IPS-15b (cell line): ENCODE measurements at regions not wholly inside any gene's neighbourhood (a gene's known extent, or its start where the extent isn't known, plus 50 kb on each side); places are given as distances from the start of the nearest gene placed in this dataset.

Source experiments
- H3K27me3 ChIP-seq: one replicate; pipeline ENCODE4 v1.6.1; 2013; ENCODE audit warnings: low read length; ENCODE audit not compliant: control insufficient read depth, insufficient read depth
- H3K36me3 ChIP-seq: one replicate; pipeline ENCODE4 v1.6.1; 2013; ENCODE audit warnings: low read length; ENCODE audit not compliant: control insufficient read depth, insufficient read depth
- H3K4me1 ChIP-seq: one replicate; pipeline ENCODE4 v1.6.1; 2013; ENCODE audit warnings: mild to moderate bottlenecking, low read length; ENCODE audit not compliant: control insufficient read depth, insufficient read depth
- H3K4me3 ChIP-seq: one replicate; pipeline ENCODE4 v1.5.1; 2013; ENCODE audit warnings: low read depth, low read length
- H3K9ac ChIP-seq: one replicate; pipeline ENCODE4 v1.6.1; 2013; ENCODE audit warnings: low read depth, mild to moderate bottlenecking, low read length
- H3K9me3 ChIP-seq: one replicate; pipeline ENCODE4 v1.6.1; 2013; ENCODE audit warnings: mild to moderate bottlenecking, low read length; ENCODE audit not compliant: control insufficient read depth, insufficient read depth

DNA sequence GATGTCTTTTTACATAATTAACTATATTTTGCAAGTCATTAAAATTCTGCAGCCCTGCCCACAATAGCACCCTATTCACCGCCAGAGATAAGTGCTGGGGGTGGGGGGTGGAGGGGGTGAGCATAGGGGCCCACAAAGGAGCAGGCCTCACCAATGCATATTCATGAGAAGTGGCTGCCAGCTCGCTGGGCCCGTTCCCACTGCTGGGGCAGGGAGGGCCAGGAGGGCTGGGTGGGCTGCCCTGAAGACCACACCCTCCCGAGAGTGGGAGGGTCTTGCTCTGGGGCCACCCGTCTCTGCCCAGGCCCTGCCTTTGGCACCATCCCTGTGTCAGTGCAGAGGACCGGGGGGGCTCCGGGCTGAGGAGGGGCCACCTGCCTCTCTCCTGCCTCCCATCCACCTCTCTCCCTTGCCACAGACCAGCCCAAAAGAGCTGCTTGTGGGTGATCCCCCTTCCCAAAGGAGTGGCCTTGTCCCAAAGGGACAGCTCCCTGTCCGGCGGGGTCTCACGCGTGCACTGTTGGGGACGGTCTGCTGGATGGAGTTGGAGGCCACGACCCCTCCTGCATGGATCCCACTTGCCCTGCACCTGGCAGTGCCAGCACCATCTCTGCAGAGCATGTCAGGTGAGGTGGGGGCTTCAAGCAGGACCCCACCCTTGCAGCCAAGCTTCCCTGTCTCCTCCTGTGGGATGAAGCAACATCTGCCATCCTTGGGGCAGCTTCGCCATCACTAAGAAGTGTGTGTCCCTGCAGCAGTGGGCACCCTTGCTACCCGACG is 138.8 kb upstream of the GPC1 start:
- no peak overlapping the region for H3K4me3 ChIP-seq
- no peaks in the 10 kb centered on the region for H3K9me3 ChIP-seq

DNA sequence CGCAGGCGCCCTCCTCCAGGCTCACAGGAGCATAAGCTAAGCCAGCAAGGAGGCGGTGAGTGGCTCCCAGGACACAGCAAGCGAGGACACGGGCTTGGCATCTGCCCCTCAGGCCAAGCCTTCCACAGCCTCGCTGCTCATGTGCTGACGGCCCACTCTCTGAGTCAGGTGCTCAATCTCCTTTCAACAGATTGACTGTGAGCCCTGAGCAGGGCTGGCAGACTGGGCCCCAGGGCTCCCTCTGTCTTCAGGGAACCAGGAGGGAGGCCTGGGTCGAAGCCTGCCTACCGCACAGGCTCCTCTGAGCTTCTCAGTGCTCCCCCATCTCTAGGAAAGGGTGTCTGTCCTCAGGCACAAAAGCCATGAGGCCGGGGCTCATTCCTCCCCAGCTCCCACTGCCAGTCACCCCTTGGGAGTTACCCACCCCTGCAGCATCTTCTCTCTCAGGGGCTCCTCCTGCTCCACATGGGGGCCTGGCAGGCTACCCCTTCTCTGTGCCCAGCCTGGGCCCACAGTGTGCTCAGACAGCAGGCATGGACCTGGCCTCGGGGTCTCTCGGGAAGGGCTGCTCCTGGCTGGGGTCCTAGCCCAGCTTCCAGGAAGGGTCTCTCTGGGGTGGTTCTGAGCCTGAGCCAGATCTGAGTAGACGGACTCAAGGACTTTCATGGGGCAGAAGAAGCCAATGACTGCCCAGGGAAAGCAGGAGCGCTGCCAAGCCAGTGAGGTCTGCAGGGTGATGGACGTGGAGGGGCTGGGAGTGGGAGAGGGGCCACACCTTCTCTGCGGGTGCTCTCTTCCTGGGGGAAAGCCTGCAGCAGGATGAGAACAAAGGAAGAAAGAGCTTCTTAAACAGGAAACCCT is 138.0 kb upstream of the GPC1 start:
- no peaks in the 10 kb centered on the region for H3K36me3 ChIP-seq
- no peaks in the 10 kb centered on the region for H3K9me3 ChIP-seq
- H3K9ac ChIP-seq = no peak overlapping the region
- no peak overlapping the region for H3K4me3 ChIP-seq
- H3K4me1 ChIP-seq = no peaks in the 10 kb centered on the region
- H3K27me3 ChIP-seq = no peaks in the 10 kb centered on the region

More for the DNA sequence above, 138.8 kb upstream of the GPC1 start:
- no peaks in the 10 kb centered on the region for H3K27me3 ChIP-seq
- no peaks in the 10 kb centered on the region for H3K36me3 ChIP-seq
- no peak overlapping the region for H3K9ac ChIP-seq
- peaks cover 4% of the 10 kb centered on the region for H3K4me1 ChIP-seq

DNA sequence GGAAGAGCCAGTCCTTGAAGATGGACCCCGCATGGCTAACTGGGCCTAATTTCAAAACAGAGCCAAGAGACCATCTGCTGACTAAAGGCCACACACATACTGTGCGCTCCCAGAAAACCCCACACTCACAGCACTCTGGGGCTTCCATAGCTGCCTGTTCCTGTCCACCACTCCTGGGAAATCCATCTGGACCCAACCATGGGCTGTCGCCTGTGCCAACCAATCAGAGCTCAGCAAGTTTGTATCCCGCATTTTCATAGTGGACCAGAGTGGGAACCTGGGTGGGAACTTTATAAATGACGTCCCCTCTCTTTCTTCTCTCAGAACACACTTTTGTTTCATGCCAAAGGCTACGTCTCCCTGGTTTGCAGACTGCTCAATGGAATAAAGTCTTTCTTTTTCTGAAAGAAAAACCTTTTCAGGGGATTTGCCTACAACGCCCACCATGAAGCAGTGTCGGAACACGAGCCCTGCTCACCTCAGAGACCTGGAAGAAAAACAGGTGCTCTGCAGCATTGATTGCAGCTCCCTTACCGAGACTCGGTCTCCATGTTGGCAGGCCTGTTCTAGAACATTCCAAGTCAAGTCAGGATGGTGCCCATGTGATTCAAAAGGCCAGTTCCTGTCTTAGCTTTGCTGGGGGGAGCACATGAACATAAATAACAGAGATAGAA is 137.2 kb upstream of the GPC1 start:
- H3K4me3 ChIP-seq = no peak overlapping the region
- H3K27me3 ChIP-seq = no peaks in the 10 kb centered on the region
- H3K4me1 ChIP-seq = no peaks in the 10 kb centered on the region
- H3K36me3 ChIP-seq = no peaks in the 10 kb centered on the region
- no peak overlapping the region for H3K9ac ChIP-seq
- no peaks in the 10 kb centered on the region for H3K9me3 ChIP-seq

DNA sequence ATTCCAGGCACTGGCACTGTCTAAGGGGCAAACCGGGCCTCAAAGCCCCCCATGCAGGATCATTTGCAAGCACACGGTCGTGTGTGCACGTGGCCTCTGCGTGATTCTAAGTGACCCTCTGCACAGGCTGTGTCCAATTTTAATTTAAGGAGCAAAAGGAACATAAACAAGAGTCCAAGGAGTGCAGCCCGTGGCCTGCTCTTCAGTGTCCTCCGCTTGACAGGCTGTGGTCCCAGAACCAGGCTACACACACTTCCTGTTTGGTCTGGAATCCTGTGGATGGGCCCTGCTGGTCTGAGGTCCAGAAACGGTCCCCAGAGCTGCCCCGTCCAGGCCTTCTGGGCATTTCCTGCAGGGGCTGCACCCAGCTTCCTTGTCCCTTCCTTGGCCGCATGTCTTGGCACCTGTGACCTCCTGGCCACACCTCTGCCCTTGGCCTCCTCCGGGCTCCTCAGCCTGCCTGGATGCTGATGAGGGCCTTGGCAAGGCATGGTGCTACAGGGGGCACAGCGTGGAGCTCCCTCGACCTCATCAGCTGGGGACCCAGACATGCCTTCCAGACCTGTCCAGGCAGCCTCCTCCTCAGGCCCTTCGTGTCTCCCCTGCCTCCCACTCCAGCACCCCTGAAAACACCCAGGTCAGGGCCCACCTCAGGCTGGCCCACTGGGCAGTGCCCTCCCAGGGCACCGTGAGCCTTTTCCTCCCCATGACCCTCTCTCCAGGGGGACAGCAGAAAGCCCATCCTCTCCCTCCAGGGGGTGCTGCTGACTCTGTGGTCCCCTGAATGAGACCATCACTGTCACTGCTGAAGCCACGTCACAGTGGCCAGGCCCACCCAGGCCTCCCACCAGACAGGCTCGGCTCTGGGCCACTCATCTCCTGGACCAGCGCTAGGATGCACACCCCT is 136.4 kb upstream of the GPC1 start:
- Histone ChIP-seq H3K36me3 (no peaks in the 10 kb centered on the region), H3K4me3 (no peak overlapping the region), H3K9me3 (no peaks in the 10 kb centered on the region), H3K27me3 (no peaks in the 10 kb centered on the region), H3K4me1 (no peaks in the 10 kb centered on the region), H3K9ac (no peak overlapping the region)

DNA sequence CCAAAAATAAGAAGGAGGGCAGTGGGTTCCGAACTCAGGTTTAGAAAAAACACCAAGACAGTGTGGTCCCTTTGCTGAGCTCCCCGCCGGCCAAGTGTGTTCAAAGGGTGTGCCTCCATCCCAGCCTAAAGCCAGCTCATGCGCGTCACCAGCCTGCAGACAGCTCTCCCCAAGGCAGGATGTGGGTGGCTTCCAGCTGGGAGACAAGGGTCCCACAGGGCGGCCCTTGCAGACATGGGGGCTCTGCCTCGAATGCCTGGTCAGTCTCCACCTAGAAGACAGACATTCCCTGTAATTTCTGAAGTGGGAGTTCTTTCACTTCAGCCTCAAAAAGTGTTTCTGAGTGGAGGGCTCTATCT is 135.8 kb upstream of the GPC1 start:
- no peaks in the 10 kb centered on the region for H3K4me1 ChIP-seq
- no peaks in the 10 kb centered on the region for H3K36me3 ChIP-seq
- no peak overlapping the region for H3K4me3 ChIP-seq
- H3K9me3 ChIP-seq = no peaks in the 10 kb centered on the region
- H3K27me3 ChIP-seq = no peaks in the 10 kb centered on the region
- no peak overlapping the region for H3K9ac ChIP-seq

DNA sequence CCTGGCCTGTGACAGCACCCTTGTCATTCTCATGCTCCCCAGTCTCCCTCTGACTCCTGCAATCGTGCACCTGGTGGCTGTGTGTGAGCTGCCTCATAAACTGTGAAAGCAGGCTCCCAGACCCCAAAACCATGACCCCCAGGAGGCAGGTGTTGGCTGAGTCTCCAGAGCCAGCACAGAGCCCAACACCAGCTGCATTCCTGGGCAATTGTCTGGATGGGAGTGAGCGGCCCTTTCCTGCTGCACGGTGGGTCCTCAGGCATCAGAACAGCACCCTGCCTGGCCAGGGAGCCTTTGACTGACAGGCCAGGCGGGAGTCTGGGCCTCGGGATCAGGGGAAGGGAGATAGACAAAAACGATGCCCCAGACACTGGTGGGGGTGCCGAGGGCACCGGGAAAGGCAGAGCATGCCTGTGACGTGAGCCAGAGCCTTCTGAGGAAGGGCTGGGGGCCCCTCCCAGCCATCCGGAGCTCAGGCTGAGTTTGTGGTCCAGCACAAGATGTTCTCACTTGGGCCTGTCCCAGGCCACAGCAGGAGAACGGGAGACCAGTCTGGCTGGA is 135.1 kb upstream of the GPC1 start:
- no peaks in the 10 kb centered on the region for H3K27me3 ChIP-seq
- no peak overlapping the region for H3K4me3 ChIP-seq
- H3K4me1 ChIP-seq = no peaks in the 10 kb centered on the region
- no peaks in the 10 kb centered on the region for H3K9me3 ChIP-seq
- no peak overlapping the region for H3K9ac ChIP-seq
- H3K36me3 ChIP-seq = no peaks in the 10 kb centered on the region

DNA sequence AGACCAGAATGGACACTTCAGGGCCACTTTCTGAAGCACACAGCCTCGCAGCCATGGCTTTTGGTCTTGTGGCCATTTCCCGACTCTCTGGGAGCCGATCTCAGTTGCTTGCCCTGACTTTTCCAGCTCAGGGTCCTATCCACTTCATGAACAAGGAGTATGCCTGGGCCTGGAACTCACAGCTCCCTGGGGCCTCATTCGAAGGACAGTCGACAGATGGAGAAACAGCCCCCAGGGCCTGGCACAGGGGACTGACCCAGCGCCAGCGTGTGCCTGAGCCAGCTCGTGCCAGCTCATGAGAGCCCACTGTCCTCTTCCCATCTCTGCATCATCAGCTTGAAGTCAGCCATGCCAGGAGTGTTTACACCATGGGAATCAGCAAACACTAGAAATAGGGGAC is 134.6 kb upstream of the GPC1 start:
- Histone ChIP-seq H3K9me3 (no peaks in the 10 kb centered on the region), H3K27me3 (no peaks in the 10 kb centered on the region), H3K9ac (no peak overlapping the region), H3K4me1 (no peaks in the 10 kb centered on the region), H3K36me3 (no peaks in the 10 kb centered on the region), H3K4me3 (no peak overlapping the region)

DNA sequence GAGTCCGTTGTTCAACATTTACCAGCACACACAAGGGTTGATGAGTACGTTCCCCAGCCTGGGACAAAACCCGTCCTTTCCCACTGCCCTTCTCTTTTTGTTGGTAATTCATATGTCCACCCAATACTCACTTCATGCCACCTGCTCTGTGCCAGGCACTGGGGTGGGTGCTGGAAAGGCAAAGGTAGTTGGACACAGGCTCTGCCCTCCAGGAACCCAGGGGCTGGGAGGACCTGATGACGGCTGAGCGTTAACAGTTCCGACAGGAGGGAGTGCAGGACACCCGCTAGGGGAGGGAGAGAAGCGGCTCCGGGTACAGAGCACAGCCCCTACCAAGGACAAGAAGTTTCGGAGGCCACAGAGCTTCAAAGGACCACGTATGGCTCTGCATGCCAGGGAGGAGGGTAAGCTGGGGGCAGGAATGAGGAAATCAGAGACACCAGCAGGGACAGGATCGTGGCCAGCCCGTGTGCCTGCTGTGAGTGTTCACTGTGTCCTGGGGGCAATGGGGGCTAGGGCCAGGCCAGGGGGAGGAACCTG is 134.1 kb upstream of the GPC1 start:
- Histone ChIP-seq H3K27me3 (no peaks in the 10 kb centered on the region), H3K4me1 (no peaks in the 10 kb centered on the region), H3K4me3 (no peak overlapping the region), H3K9me3 (no peaks in the 10 kb centered on the region), H3K9ac (no peak overlapping the region), H3K36me3 (no peaks in the 10 kb centered on the region)

DNA sequence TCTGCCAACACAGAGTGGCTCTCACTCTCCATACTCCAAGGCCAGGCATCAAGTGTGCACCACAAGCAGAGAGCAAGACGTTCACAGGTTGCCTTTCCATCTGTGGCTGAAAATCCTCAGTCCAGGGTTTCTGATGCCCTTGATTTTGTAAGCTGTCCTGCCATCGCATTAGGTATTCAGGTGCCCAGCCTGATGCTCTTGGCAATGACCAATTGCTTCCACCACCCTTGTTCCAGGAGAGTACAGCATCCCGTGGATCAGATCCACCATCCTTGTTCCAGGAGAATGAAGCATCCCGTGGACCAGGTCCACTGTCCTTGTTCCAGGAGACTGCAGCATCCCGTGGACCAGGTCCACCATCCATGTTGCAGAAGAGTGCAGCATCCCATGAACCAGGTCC is 133.4 kb upstream of the GPC1 start:
- no peak overlapping the region for H3K9ac ChIP-seq
- H3K4me3 ChIP-seq = no peak overlapping the region
- no peaks in the 10 kb centered on the region for H3K36me3 ChIP-seq
- no peaks in the 10 kb centered on the region for H3K9me3 ChIP-seq
- H3K4me1 ChIP-seq = no peaks in the 10 kb centered on the region
- H3K27me3 ChIP-seq = no peaks in the 10 kb centered on the region

DNA sequence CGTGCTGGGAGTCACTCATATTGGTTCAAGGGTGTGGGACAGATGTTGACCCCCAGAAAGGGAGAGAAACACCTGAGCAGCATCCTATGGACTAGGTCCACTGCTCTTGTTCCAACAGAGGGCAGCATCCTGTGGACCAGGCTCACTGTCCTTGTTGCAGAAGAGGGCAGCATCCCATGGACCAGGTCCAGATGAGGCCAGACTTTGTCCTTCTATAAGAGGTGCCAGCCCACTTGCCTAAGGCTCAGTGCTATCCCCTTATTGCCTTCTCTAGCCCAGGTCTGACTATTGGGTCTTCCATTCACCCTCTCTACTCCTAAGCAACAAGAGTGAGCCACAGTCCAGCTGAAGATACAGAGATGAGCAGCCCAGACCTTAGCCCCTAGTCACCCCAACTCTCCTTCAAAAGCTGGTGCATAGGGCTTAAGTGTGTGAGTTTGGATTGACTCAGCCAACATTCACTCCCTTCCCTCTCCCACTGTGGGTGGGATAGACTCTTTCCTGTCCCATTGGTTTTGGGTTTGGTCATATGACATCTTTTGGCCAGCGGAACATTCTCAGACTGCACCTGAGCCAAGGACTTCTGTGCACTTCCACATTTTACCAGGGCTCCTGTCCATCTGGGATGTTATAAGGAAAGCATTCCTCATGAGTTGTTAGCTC is 132.4 kb upstream of the GPC1 start:
- no peak overlapping the region for H3K9ac ChIP-seq
- H3K9me3 ChIP-seq = no peaks in the 10 kb centered on the region
- H3K4me1 ChIP-seq = no peaks in the 10 kb centered on the region
- no peaks in the 10 kb centered on the region for H3K36me3 ChIP-seq
- no peak overlapping the region for H3K4me3 ChIP-seq
- no peaks in the 10 kb centered on the region for H3K27me3 ChIP-seq
